Neural cell (in vitro differentiated cells): ENCODE measurements at regions not wholly inside any gene's neighbourhood (a gene's known extent, or its start where the extent isn't known, plus 50 kb on each side); places are given as distances from the start of the nearest gene placed in this dataset.

Experiments
- H2AFZ ChIP-seq: fragments of 200-600, 300-800 bp; sonication (generic), shearing (Covaris generic); 2 replicates; pipeline ENCODE4 v1.6.0; 2014; ENCODE audit warnings: low read depth, mild to moderate bottlenecking, antibody characterized with exemption, low read length, moderate library complexity
- H3F3A ChIP-seq: fragments of 200-600 bp; shearing (Covaris generic); 2 replicates; pipeline ENCODE4 v1.6.1; 2016; ENCODE audit warnings: mild to moderate bottlenecking, moderate library complexity, mixed read lengths, antibody characterized with exemption, low read length; ENCODE audit not compliant: insufficient read depth, poor library complexity, severe bottlenecking
- H3K27ac ChIP-seq: fragments of 200-600, 300-800 bp; sonication (generic), shearing (Covaris generic); 2 replicates; pipeline ENCODE4 v1.5.1; 2014; ENCODE audit warnings: mild to moderate bottlenecking, low read length, moderate library complexity
- H3K27me3 ChIP-seq: fragments of 300-800, 200-600 bp; sonication (generic), shearing (Covaris generic); 2 replicates; pipeline ENCODE4 v1.6.0; 2014; ENCODE audit warnings: mild to moderate bottlenecking, low read depth, low read length, moderate library complexity; ENCODE audit not compliant: insufficient read depth
- H3K36me3 ChIP-seq: fragments of 300-800, 200-600 bp; sonication (generic), shearing (Covaris generic); 2 replicates; pipeline ENCODE4 v1.5.1; 2014; ENCODE audit warnings: mild to moderate bottlenecking, antibody characterized with exemption, low read length, moderate library complexity; ENCODE audit not compliant: insufficient read depth
- H3K4me2 ChIP-seq: fragments of 300-800, 200-600 bp; sonication (generic), shearing (Covaris generic); 2 replicates; pipeline ENCODE4 v1.6.0; 2014; ENCODE audit warnings: mild to moderate bottlenecking, low read length
- H3K4me3 ChIP-seq: fragments of 300-800, 200-600 bp; sonication (generic), shearing (Covaris generic); 2 replicates; pipeline ENCODE4 v1.5.1; 2014; ENCODE audit warnings: mild to moderate bottlenecking, low read length, moderate library complexity
- H3K79me2 ChIP-seq: fragments of 200-600 bp; shearing (Covaris generic); replicated peaks from 2 replicates; pipeline ENCODE4 v1.6.0; 2014; ENCODE audit warnings: mild to moderate bottlenecking, low read length, moderate library complexity; ENCODE audit not compliant: insufficient read depth
- H3K9ac ChIP-seq: fragments of 300-800, 200-600 bp; sonication (generic), shearing (Covaris generic); 2 replicates; pipeline ENCODE4 v1.6.1; 2016; ENCODE audit warnings: mild to moderate bottlenecking, low read length, mixed read lengths
- H3K9me2 ChIP-seq: fragments of 200-600 bp; shearing (Covaris generic); 2 replicates; pipeline ENCODE4 v1.6.1; 2016; ENCODE audit warnings: mild to moderate bottlenecking, low read length, mixed read lengths; ENCODE audit not compliant: insufficient read depth
- H3K9me3 ChIP-seq: fragments of 200-600, 300-800 bp; sonication (generic), shearing (Covaris generic); 2 replicates; pipeline ENCODE4 v1.6.1; 2016; ENCODE audit warnings: mild to moderate bottlenecking, mixed run types, low read length, moderate library complexity, mixed read lengths
- H4K20me1 ChIP-seq: fragments of 200-600 bp; shearing (Covaris generic); 2 replicates; pipeline ENCODE4 v1.6.1; 2016; ENCODE audit warnings: mild to moderate bottlenecking, mixed run types; ENCODE audit not compliant: insufficient read depth
- CTCF ChIP-seq: fragments of 450-650 bp; IDR thresholded peaks from 2 replicates; pipeline ENCODE4 v1.5.1; 2014; ENCODE audit warnings: antibody characterized with exemption, mild to moderate bottlenecking, moderate library complexity; ENCODE audit not compliant: poor library complexity, severe bottlenecking
- EP300 ChIP-seq: fragments of 450-650 bp; conservative IDR thresholded peaks from 2 replicates; pipeline ENCODE4 v1.6.1; 2014; ENCODE audit warnings: antibody characterized with exemption, mild to moderate bottlenecking, moderate library complexity; ENCODE audit not compliant: poor library complexity, severe bottlenecking
- EZH2 ChIP-seq: fragments of 200-600, 300-800 bp; shearing (Covaris generic), sonication (generic); IDR thresholded peaks from 2 replicates; pipeline ENCODE4 v1.6.1; 2014; ENCODE audit warnings: antibody characterized with exemption, low read length, borderline replicate concordance, mild to moderate bottlenecking; ENCODE audit not compliant: insufficient read depth, poor library complexity, severe bottlenecking
- MXI1 ChIP-seq: fragments of 450-650 bp; conservative IDR thresholded peaks from 2 replicates; pipeline ENCODE4 v1.6.1; 2014; ENCODE audit warnings: antibody characterized with exemption, mild to moderate bottlenecking; ENCODE audit not compliant: poor library complexity, severe bottlenecking
- POLR2AphosphoS5 ChIP-seq: IDR thresholded peaks from 2 replicates; pipeline ENCODE4 v1.6.1; 2012
- RAD21 ChIP-seq: fragments of 450-650 bp; conservative IDR thresholded peaks from 2 replicates; pipeline ENCODE4 v1.6.1; 2014; ENCODE audit warnings: antibody characterized with exemption, mild to moderate bottlenecking, moderate library complexity
- REST ChIP-seq: IDR thresholded peaks from 2 replicates; pipeline ENCODE4 v1.6.1; 2012; ENCODE audit warnings: borderline replicate concordance
- SMC3 ChIP-seq: fragments of 450-650 bp; conservative IDR thresholded peaks from 2 replicates; pipeline ENCODE4 v1.6.1; 2014; ENCODE audit warnings: antibody characterized with exemption, mild to moderate bottlenecking, moderate library complexity; ENCODE audit not compliant: poor library complexity
- TAF1 ChIP-seq: IDR thresholded peaks from 2 replicates; pipeline ENCODE4 v1.6.1; 2012; ENCODE audit warnings: low read depth

GRCh38 chr11:112835591-112836255, 125.5 kb upstream of the NCAM1 start:
- Histone ChIP-seq H3K4me2 (no peak overlapping the region), H3K36me3 (no peaks in the 10 kb centered on the region), H3K9me3 (no peaks in the 10 kb centered on the region), H2AFZ (no peak overlapping the region), H3K4me3 (no peak overlapping the region), H3K27me3 (no peaks in the 10 kb centered on the region), H3K79me2 (no peaks in the 10 kb centered on the region), H3K9me2 (no peaks in the 10 kb centered on the region), H3F3A (no peaks in the 10 kb centered on the region), H3K27ac (no peak overlapping the region), H4K20me1 (no peaks in the 10 kb centered on the region), H3K9ac (no peak overlapping the region)
- TF ChIP-seq CTCF, result no peak
- no peak for TF ChIP-seq SMC3
- no peak for TF ChIP-seq EZH2
- no peak for TF ChIP-seq EP300
- TF ChIP-seq TAF1, result no peak
- no peak for TF ChIP-seq RAD21
- TF ChIP-seq POLR2AphosphoS5, result no peak
- TF ChIP-seq MXI1, result no peak
- TF ChIP-seq REST, result no peak

- no peak overlapping the region for H3K4me3 ChIP-seq
- H3K27me3 ChIP-seq, result no peaks in the 10 kb centered on the region
- H3K27ac ChIP-seq, result no peak overlapping the region
- no peaks in the 10 kb centered on the region for H3K36me3 ChIP-seq
- no peak for TF ChIP-seq POLR2AphosphoS5
- TF ChIP-seq RAD21, result no peak
- no peak for TF ChIP-seq REST
- TF ChIP-seq EZH2, result no peak
- TF ChIP-seq SMC3, result no peak
- no peak for TF ChIP-seq CTCF
- no peak for TF ChIP-seq EP300
- TF ChIP-seq TAF1, result no peak
- no peak for TF ChIP-seq MXI1
- H3K4me2 ChIP-seq, result no peak overlapping the region
- H3K9ac ChIP-seq, result no peak overlapping the region
- H2AFZ ChIP-seq, result no peak overlapping the region
- H3K9me2 ChIP-seq, result no peaks in the 10 kb centered on the region
- H3K79me2 ChIP-seq, result no peaks in the 10 kb centered on the region
- no peaks in the 10 kb centered on the region for H4K20me1 ChIP-seq
- H3K9me3 ChIP-seq, result no peaks in the 10 kb centered on the region
- H3F3A ChIP-seq, result no peaks in the 10 kb centered on the region
Measured at GRCh38 chr11:112836256-112836602, 125.0 kb upstream of the NCAM1 start.
